Fibroblast of skin of scalp (primary cell): ENCODE measurements at regions not wholly inside any gene's neighbourhood (a gene's known extent, or its start where the extent isn't known, plus 50 kb on each side); places are given as distances from the start of the nearest gene placed in this dataset.
A peak's percentile ranks its signal among the peaks of the same experiment; 100 is the strongest.
"Not testable (repeated sequence)": the region's sequence is repeated elsewhere in the genome, so short reads cannot be mapped to it uniquely, and the experiment has no call there.

Experiments used
- DNase-seq: peaks from one replicate; pipeline ENCODE4 v3.0.0-alpha.2; 2013

GRCh38 chr4:14323191-14323590, 679.1 kb upstream of the CPEB2 start:
- no peak for DNase-seq

- DNase-seq, result no peak
Observed at GRCh38 chr4:14329228-14329627, 673.1 kb upstream of the CPEB2 start.

GRCh38 chr4:14333616-14334015, 668.7 kb upstream of the CPEB2 start:
- no peak for DNase-seq

GRCh38 chr4:14334166-14334565, 668.1 kb upstream of the CPEB2 start:
- DNase-seq, result peak; percentile 63

- DNase-seq, result no peak
Observed at GRCh38 chr4:14335872-14336271, 666.4 kb upstream of the CPEB2 start.

GRCh38 chr4:14336656-14337055, 665.6 kb upstream of the CPEB2 start:
- DNase-seq, result no peak

GRCh38 chr4:14337892-14338584, 664.2 kb upstream of the CPEB2 start:
- peak; percentile 12 for DNase-seq

GRCh38 chr4:14338585-14339265, 663.6 kb upstream of the CPEB2 start:
- DNase-seq, result no peak

- DNase-seq, result no peak
Observed at GRCh38 chr4:14339715-14340114, 662.6 kb upstream of the CPEB2 start.

- DNase-seq, result no peak
Observed at GRCh38 chr4:14340321-14340720, 662.0 kb upstream of the CPEB2 start.

GRCh38 chr4:14343961-14344360, 658.3 kb upstream of the CPEB2 start:
- DNase-seq, result no peak

- peak; percentile 61 for DNase-seq
Observed at GRCh38 chr4:14345356-14345775, 656.9 kb upstream of the CPEB2 start.

GRCh38 chr4:14347526-14347925, 654.8 kb upstream of the CPEB2 start:
- DNase-seq, result no peak

- no peak for DNase-seq
Observed at GRCh38 chr4:14348506-14348905, 653.8 kb upstream of the CPEB2 start.

GRCh38 chr4:14358544-14359160, 643.6 kb upstream of the CPEB2 start:
- DNase-seq, result not testable (repeated sequence)

- DNase-seq, result no peak
Observed at GRCh38 chr4:14359991-14360390, 642.3 kb upstream of the CPEB2 start.

GRCh38 chr4:14361084-14361483, 641.2 kb upstream of the CPEB2 start:
- no peak for DNase-seq

- DNase-seq, result no peak
Observed at GRCh38 chr4:14362385-14362784, 639.9 kb upstream of the CPEB2 start.

- DNase-seq, result no peak
Observed at GRCh38 chr4:14364953-14365536, 637.2 kb upstream of the CPEB2 start.

- DNase-seq, result no peak
Observed at GRCh38 chr4:14368391-14368790, 633.9 kb upstream of the CPEB2 start.

GRCh38 chr4:14371131-14371530, 631.1 kb upstream of the CPEB2 start:
- DNase-seq, result no peak

- DNase-seq, result peak; percentile 33
Observed at GRCh38 chr4:14375816-14376215, 626.5 kb upstream of the CPEB2 start.

GRCh38 chr4:14379183-14379582, 623.1 kb upstream of the CPEB2 start:
- peak; percentile 25 for DNase-seq

GRCh38 chr4:14383652-14384051, 618.6 kb upstream of the CPEB2 start:
- no peak for DNase-seq
